ES-I3 (cell line): ENCODE measurements at regions not wholly inside any gene's neighbourhood (a gene's known extent, or its start where the extent isn't known, plus 50 kb on each side); places are given as distances from the start of the nearest gene placed in this dataset.

Source experiments
- H3K36me3 ChIP-seq: 2 replicates; pipeline ENCODE4 v1.6.1; 2013; ENCODE audit warnings: mild to moderate bottlenecking, low read length, control low read depth, moderate library complexity; ENCODE audit not compliant: insufficient read depth
- H3K4me1 ChIP-seq: 2 replicates; pipeline ENCODE4 v1.6.1; 2013; ENCODE audit warnings: mild to moderate bottlenecking, control low read depth, low read length; ENCODE audit not compliant: insufficient read depth
- H3K9ac ChIP-seq: 2 replicates; pipeline ENCODE4 v1.6.1; 2013; ENCODE audit warnings: low read depth, mild to moderate bottlenecking, low read length, moderate library complexity
- H3K9me3 ChIP-seq: 2 replicates; pipeline ENCODE4 v1.6.1; 2013; ENCODE audit warnings: mild to moderate bottlenecking, low read length, moderate library complexity; ENCODE audit not compliant: control insufficient read depth, insufficient read depth

DNA sequence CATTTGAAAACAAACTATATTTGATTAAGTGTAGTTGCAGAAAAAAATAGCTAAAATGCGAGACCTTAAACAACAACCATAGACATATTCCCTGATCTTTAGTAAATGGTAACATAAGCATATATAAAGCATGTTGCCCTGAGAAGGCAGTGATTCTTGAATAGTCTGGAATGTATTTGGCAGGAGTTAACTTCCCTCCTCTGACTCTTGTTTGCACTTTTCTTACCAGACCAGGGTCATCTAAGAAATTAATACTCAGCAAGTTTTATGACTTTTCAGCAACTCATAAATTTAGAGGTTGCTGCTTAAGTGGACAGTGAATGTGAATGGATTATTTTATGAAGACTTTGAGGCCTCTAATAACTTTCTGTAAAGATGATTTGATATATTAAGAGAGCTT, 55.3 kb upstream of the NUDT12 start:
- Histone ChIP-seq H3K9ac (no peak overlapping the region), H3K36me3 (no peaks in the 10 kb centered on the region), H3K9me3 (no peaks in the 10 kb centered on the region), H3K4me1 (peaks cover 10% of the 10 kb centered on the region)

DNA sequence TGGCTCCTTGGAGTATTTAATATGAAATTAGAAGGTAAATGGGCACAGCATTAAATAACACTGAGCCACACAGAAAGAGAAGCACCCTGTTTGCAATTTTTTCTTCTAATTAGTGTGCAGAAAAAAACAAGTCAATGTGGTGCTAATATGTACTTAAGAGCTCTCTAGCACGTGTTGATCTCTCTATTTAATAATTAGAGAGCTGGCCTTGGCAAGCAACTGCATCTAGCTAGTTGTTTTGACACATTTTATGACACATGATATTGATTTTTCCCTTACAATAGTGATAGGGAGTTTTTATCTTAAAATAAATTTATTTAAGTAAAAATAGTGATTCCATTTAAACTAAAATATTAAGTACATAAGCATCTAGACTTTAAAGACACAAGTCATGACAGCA, 54.5 kb upstream of the NUDT12 start:
- H3K9ac ChIP-seq, result no peak overlapping the region
- H3K4me1 ChIP-seq, result peaks cover 13% of the 10 kb centered on the region
- H3K9me3 ChIP-seq, result no peaks in the 10 kb centered on the region
- H3K36me3 ChIP-seq, result no peaks in the 10 kb centered on the region

DNA sequence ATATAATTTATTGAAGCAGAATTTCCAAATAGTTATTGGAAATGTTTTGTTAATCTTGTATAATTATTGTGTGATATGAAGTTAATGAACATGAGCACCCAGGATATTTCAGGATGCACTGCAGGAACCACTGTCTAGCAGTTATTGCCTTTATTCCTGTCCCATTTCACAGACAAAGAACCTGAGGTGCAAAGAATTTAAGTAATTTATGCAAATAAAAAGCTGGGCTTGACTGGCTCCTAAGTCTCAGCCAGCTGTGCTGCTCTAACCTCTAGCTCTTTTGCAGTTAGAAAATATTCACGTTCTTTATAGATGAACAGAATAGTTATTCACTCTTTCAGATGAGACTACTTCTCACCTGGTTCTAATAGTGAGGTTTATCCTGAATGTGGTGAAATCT, 50.0 kb upstream of the NUDT12 start:
- no peak overlapping the region for H3K9ac ChIP-seq
- H3K36me3 ChIP-seq, result no peaks in the 10 kb centered on the region
- no peaks in the 10 kb centered on the region for H3K9me3 ChIP-seq
- peaks cover 13% of the 10 kb centered on the region for H3K4me1 ChIP-seq
